ENCODE measurements at regions not wholly inside any gene's neighbourhood (a gene's known extent, or its start where the extent isn't known, plus 50 kb on each side); places are given as distances from the start of the nearest gene placed in this dataset.

GRCh38 chr14:38710196-38710595 is 392.8 kb downstream of the SEC23A start:
- TF ChIP-seq CTCF (IDR thresholded peaks at IDR 0.05; ENCODE audit: low read depth, low read length): no peak
- Histone ChIP-seq H3K4me3 (ENCODE audit: low read depth, low read length) (no peak overlapping the region), H3K27ac (ENCODE audit: low read depth, low read length) (no peak overlapping the region), H3K27me3 (ENCODE audit: control insufficient read depth, insufficient read depth, low read length) (no peaks in the 10 kb centered on the region), H3K9me3 (ENCODE audit: control insufficient read depth, insufficient read depth, low read length) (no peaks in the 10 kb centered on the region)
- POLR2A ChIA-PET: no interaction called here
- CTCF ChIA-PET: interaction anchor here (1.5 kb wide), 1 partner anchor 12 kb away, joined by 6 read pairs; no protein-coding TSS in a partner anchor
- DNase-seq (ENCODE audit: low read depth, low spot score): no peak

GRCh38 chr14:38705220-38705619 is 397.8 kb downstream of the SEC23A start:
- POLR2A ChIA-PET: no interaction called here
- Histone ChIP-seq H3K27ac (ENCODE audit: low read depth, low read length) (no peak overlapping the region), H3K27me3 (ENCODE audit: control insufficient read depth, insufficient read depth, low read length) (no peaks in the 10 kb centered on the region), H3K9me3 (ENCODE audit: control insufficient read depth, insufficient read depth, low read length) (no peaks in the 10 kb centered on the region), H3K4me3 (ENCODE audit: low read depth, low read length) (no peak overlapping the region)
- DNase-seq (ENCODE audit: low read depth, low spot score): no peak
- no peak for TF ChIP-seq CTCF (IDR thresholded peaks at IDR 0.05; ENCODE audit: low read depth, low read length)
- CTCF ChIA-PET: no interaction called here

GRCh38 chr14:38704220-38704619 is 398.8 kb downstream of the SEC23A start:
- H3K27ac ChIP-seq (ENCODE audit: low read depth, low read length): no peak overlapping the region
- ChIA-PET CTCF (interaction anchor here (1.0 to 1.8 kb wide), 3 partner anchors 17 to 800 kb away, joined by 3 to 5 read pairs (median 3); no protein-coding TSS in a partner anchor), POLR2A (no interaction called here)
- TF ChIP-seq CTCF (IDR thresholded peaks at IDR 0.05; ENCODE audit: low read depth, low read length): no peak
- no peaks in the 10 kb centered on the region for H3K27me3 ChIP-seq (ENCODE audit: control insufficient read depth, insufficient read depth, low read length)
- DNase-seq (ENCODE audit: low read depth, low spot score): no peak
- H3K9me3 ChIP-seq (ENCODE audit: control insufficient read depth, insufficient read depth, low read length): no peaks in the 10 kb centered on the region
- H3K4me3 ChIP-seq (ENCODE audit: low read depth, low read length): no peak overlapping the region

- CTCF ChIA-PET: interaction anchor here (0.6 kb wide), 1 partner anchor 965 kb away, joined by 4 read pairs; no protein-coding TSS in a partner anchor
- POLR2A ChIA-PET: interaction anchor here (0.7 kb wide), 1 partner anchor 771 kb away, joined by 4 read pairs; no protein-coding TSS in a partner anchor
- H3K27ac ChIP-seq (ENCODE audit: low read depth, low read length): no peak overlapping the region
Observed at GRCh38 chr14:38696925-38697324, 406.1 kb downstream of the SEC23A start.

GRCh38 chr14:38693423-38693822 is 409.6 kb downstream of the SEC23A start:
- Histone ChIP-seq H3K27me3 (ENCODE audit: control insufficient read depth, insufficient read depth, low read length) (no peaks in the 10 kb centered on the region), H3K4me3 (ENCODE audit: low read depth, low read length) (no peak overlapping the region), H3K9me3 (ENCODE audit: control insufficient read depth, insufficient read depth, low read length) (no peaks in the 10 kb centered on the region), H3K27ac (ENCODE audit: low read depth, low read length) (no peak overlapping the region)
- POLR2A ChIA-PET: no interaction called here
- no peak for DNase-seq (ENCODE audit: low read depth, low spot score)
- CTCF ChIA-PET: no interaction called here
- no peak for TF ChIP-seq CTCF (IDR thresholded peaks at IDR 0.05; ENCODE audit: low read depth, low read length)

More at GRCh38 chr14:38696925-38697324, 406.1 kb downstream of the SEC23A start:
- TF ChIP-seq CTCF (IDR thresholded peaks at IDR 0.05; ENCODE audit: low read depth, low read length): no peak
- H3K4me3 ChIP-seq (ENCODE audit: low read depth, low read length): no peak overlapping the region
- DNase-seq (ENCODE audit: low read depth, low spot score): no peak
- no peaks in the 10 kb centered on the region for H3K9me3 ChIP-seq (ENCODE audit: control insufficient read depth, insufficient read depth, low read length)
- no peaks in the 10 kb centered on the region for H3K27me3 ChIP-seq (ENCODE audit: control insufficient read depth, insufficient read depth, low read length)
